Keratinocyte (primary cell): ENCODE measurements at regions not wholly inside any gene's neighbourhood (a gene's known extent, or its start where the extent isn't known, plus 50 kb on each side); places are given as distances from the start of the nearest gene placed in this dataset.

Experiments
- EZH2 ChIP-seq: IDR thresholded peaks from one replicate; pipeline ENCODE4 v1.6.1; 2012; ENCODE audit warnings: inconsistent platforms, mild to moderate bottlenecking, low read length, moderate library complexity
- TF ChIP-seq, protein P1 (sequence below), 3 experiments: IDR thresholded peaks in 1 of 3; conservative IDR thresholded peaks in 1 of 3; optimal IDR thresholded peaks in 1 of 3; 2 replicates in 2 of 3; 3 replicates in 1 of 3; pipeline versions ENCODE3 to v1.5.1; 2011; ENCODE audit warnings: low read length in 3 of 3, mild to moderate bottlenecking in 3 of 3, moderate library complexity in 2 of 3, control low read depth in 1 of 3, inconsistent platforms in 1 of 3; ENCODE audit not compliant: insufficient read depth in 2 of 3; ENCODE audit errors: extremely low read depth in 1 of 3

- TF ChIP-seq, protein P1, sequence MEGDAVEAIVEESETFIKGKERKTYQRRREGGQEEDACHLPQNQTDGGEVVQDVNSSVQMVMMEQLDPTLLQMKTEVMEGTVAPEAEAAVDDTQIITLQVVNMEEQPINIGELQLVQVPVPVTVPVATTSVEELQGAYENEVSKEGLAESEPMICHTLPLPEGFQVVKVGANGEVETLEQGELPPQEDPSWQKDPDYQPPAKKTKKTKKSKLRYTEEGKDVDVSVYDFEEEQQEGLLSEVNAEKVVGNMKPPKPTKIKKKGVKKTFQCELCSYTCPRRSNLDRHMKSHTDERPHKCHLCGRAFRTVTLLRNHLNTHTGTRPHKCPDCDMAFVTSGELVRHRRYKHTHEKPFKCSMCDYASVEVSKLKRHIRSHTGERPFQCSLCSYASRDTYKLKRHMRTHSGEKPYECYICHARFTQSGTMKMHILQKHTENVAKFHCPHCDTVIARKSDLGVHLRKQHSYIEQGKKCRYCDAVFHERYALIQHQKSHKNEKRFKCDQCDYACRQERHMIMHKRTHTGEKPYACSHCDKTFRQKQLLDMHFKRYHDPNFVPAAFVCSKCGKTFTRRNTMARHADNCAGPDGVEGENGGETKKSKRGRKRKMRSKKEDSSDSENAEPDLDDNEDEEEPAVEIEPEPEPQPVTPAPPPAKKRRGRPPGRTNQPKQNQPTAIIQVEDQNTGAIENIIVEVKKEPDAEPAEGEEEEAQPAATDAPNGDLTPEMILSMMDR (optimal IDR thresholded peaks at IDR 0.05 in 1 of 3, IDR thresholded peaks at IDR 0.05 in 1 of 3, conservative IDR thresholded peaks at IDR 0.05 in 1 of 3; ENCODE audit: extremely low read depth in 1 of 3, insufficient read depth in 2 of 3, low read length in 3 of 3), result no peak
- no peak for TF ChIP-seq EZH2
These were observed 153.8 kb upstream of the HDAC9 start for GRCh38 chr7:18341756-18342155.
